ENCODE measurements at regions not wholly inside any gene's neighbourhood (a gene's known extent, or its start where the extent isn't known, plus 50 kb on each side); places are given as distances from the start of the nearest gene placed in this dataset.
A peak's percentile ranks its signal among the peaks of the same experiment; 100 is the strongest.
"Not testable (repeated sequence)": the region's sequence is repeated elsewhere in the genome, so short reads cannot be mapped to it uniquely, and the experiment has no call there.

- DNase-seq: no peak
Measured at GRCh38 chr11:47928426-47928825, 51.9 kb upstream of the PTPRJ start.

- no peak for DNase-seq
Measured at GRCh38 chr11:47924184-47924691, 56.1 kb upstream of the PTPRJ start.

- no peak for DNase-seq
Measured at GRCh38 chr11:47923667-47924066, 56.7 kb upstream of the PTPRJ start.

- not testable (repeated sequence) for DNase-seq
Measured at GRCh38 chr11:47921080-47921555, 59.2 kb upstream of the PTPRJ start.

- DNase-seq: no peak
Measured at GRCh38 chr11:47918882-47919495, 61.4 kb upstream of the PTPRJ start.

GRCh38 chr11:47918370-47918690 lies 62.0 kb upstream of the PTPRJ start:
- DNase-seq: no peak

- DNase-seq: no peak
Measured at GRCh38 chr11:47917599-47918369, 62.6 kb upstream of the PTPRJ start.

- DNase-seq: no peak
Measured at GRCh38 chr11:47916361-47916841, 64.0 kb upstream of the PTPRJ start.

GRCh38 chr11:47915783-47916182 lies 64.6 kb upstream of the PTPRJ start:
- no peak for DNase-seq

- DNase-seq: peak; percentile 21
Measured at GRCh38 chr11:47915374-47915773, 65.0 kb upstream of the PTPRJ start.

- no peak for DNase-seq
Measured at GRCh38 chr11:47914743-47915142, 65.6 kb upstream of the PTPRJ start.

GRCh38 chr11:47913529-47914244 lies 65.5 kb upstream of the NUP160 start:
- no peak for DNase-seq

GRCh38 chr11:47912843-47913437 lies 64.8 kb upstream of the NUP160 start:
- no peak for DNase-seq

- no peak for DNase-seq
Measured at GRCh38 chr11:47911149-47911548, 63.0 kb upstream of the NUP160 start.

- no peak for DNase-seq
Measured at GRCh38 chr11:47908198-47908597, 60.0 kb upstream of the NUP160 start.

- DNase-seq: no peak
Measured at GRCh38 chr11:47907499-47907898, 59.3 kb upstream of the NUP160 start.

GRCh38 chr11:47906066-47906465 lies 57.9 kb upstream of the NUP160 start:
- no peak for DNase-seq

GRCh38 chr11:47905358-47906059 lies 57.4 kb upstream of the NUP160 start:
- no peak for DNase-seq

- no peak for DNase-seq
Measured at GRCh38 chr11:47904808-47905207, 56.7 kb upstream of the NUP160 start.

GRCh38 chr11:47904048-47904447 lies 55.9 kb upstream of the NUP160 start:
- no peak for DNase-seq

GRCh38 chr11:47899801-47900200 lies 51.7 kb upstream of the NUP160 start:
- DNase-seq: no peak
